GM12892 (cell line): ENCODE measurements at regions not wholly inside any gene's neighbourhood (a gene's known extent, or its start where the extent isn't known, plus 50 kb on each side); places are given as distances from the start of the nearest gene placed in this dataset.

Experiments
- POLR2A ChIP-seq: IDR thresholded peaks from 2 replicates; pipeline ENCODE4 v1.6.1; 2011; ENCODE audit warnings: low read depth, low read length, control low read depth
- POLR2AphosphoS5 ChIP-seq: IDR thresholded peaks from 2 replicates; pipeline ENCODE4 v1.6.1; 2011; ENCODE audit warnings: low read depth, low read length, control low read depth
- TAF1 ChIP-seq: IDR thresholded peaks from 2 replicates; pipeline ENCODE4 v1.6.1; 2011; ENCODE audit warnings: low read depth, mild to moderate bottlenecking, control low read depth, low read length, borderline replicate concordance

DNA sequence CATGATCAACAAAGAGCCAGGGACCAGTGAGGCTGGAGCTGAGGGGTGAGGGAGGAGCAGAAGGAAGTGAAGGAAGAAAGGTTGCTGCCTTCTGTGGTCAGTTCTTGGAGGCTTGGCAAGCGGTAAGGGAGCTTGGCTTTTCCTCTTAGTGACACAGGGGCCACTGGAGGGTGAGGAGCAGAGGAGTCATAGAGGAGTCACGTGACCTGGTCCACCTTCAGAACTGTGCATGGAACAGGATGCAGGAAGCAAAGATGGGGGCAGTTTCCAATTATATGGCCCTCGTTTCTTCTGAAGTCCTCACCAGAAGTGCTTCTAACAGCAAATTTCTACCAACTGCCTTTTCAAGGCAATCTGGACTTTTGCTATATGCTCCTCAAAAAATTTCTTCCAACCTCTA is 326.9 kb upstream of the SMIM21 start:
- no peak for TF ChIP-seq POLR2AphosphoS5
- TF ChIP-seq POLR2A: no peak
- no peak for TF ChIP-seq TAF1
